HG03095 (cell line): ENCODE measurements at regions not wholly inside any gene's neighbourhood (a gene's known extent, or its start where the extent isn't known, plus 50 kb on each side); places are given as distances from the start of the nearest gene placed in this dataset.
"Not testable (repeated sequence)": the region's sequence is repeated elsewhere in the genome, so short reads cannot be mapped to it uniquely, and the experiment has no call there.

Experiments
- ATAC-seq: cut with Tn5 transposase; IDR thresholded peaks from one replicate; pipeline ENCODE4 v1.9.1; 2021; ENCODE audit warnings: moderate library complexity; ENCODE audit not compliant: unreplicated experiment

DNA sequence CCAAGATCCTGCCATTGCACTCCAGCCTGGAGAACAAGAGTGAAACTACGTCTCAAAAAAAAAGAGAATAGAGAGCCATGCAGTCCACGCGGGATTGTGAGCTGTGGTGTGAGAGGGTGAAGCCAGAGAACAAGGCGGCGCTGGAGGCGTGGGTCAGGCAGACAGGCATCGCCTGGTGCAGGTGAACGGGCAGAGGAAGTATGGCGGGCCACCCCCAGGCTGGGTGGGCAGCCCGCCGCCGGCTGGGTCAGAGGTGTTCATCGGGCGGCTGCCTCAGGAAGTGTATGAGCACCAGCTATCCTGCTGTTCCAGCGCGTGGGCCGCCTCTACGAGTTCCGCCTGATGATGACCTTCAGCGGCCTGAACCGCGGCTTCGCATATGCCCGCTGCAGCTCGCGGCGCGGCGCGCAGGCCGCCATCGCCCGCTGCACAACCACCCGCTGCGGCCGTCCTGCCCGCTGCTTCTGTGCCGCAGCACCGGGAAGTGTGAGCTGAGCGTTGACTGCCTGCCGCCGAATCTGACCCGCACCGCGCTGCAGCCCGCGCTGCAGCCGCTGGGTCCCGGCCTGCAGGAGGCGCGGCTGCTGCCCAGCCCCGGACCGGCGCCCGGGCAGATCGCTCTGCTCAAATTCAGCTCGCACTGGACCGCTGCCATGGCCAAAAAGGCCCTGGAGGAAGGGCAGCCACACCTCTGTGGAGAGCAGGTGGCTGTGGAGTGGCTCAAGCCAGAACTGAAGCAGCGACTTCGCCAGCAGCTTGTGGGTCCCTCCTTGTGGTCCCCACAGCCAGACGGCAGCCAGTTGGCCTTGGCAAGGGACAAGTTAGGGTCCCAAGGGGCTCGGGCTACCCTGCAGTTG is 95.5 kb upstream of the PLEKHM1 start:
- not testable (repeated sequence) for ATAC-seq

DNA sequence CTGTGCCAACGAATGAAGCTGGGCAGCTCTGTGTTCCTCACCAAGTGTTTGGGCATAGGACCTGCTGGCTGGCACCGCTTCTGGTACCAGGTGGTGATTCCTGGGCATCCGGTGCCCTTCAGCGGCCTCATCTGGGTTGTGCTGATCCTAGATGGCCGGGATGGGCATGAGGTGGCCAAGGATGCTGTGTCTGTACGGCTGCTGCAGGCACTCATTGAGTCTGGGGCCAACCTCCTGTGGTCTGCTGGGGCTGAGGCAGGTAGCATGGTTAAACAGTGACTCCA is 96.1 kb upstream of the PLEKHM1 start:
- not testable (repeated sequence) for ATAC-seq

DNA sequence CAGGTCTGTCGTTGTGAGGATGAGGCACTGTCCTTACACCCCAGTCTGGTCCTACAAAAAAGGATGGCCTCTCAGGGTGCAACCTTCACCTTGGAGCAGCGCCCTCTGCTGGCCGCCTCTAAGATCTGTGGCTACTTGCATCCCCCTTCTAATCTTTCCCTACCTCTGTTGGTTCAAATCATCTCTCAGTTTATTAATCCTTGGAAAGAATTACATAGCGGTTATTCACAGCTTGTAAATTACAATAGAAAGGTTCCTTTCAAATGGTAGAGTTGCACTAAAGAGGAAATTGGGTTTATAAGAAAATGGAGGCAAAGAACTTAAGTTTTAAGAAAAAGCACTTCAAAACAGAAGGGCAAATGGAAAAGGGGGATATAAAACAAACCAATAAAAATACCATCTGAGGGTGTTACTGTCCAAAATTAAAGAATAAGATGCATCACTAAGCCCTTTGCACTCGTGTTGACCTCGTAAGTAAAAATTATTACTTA is 102.0 kb upstream of the PLEKHM1 start:
- ATAC-seq: not testable (repeated sequence)

DNA sequence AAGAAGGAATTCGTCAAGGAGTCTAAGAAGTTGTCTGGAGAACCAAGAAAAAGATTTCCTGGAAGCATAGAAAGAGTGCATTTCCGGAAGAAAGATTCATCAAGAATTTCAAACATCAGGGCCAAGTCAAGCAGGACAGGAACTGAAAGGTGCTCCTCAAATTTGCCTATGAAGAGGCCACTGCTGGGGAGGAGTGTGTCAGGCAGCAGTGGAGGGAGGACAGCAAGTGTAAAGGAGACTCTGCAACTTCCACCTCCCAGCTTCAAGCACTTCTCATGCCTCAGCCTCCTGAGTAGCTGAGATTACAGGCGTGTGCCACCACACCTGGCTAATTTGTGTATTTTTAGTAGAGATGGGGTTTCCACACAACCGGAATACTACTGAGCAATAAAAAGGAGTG is 105.8 kb upstream of the PLEKHM1 start:
- not testable (repeated sequence) for ATAC-seq

DNA sequence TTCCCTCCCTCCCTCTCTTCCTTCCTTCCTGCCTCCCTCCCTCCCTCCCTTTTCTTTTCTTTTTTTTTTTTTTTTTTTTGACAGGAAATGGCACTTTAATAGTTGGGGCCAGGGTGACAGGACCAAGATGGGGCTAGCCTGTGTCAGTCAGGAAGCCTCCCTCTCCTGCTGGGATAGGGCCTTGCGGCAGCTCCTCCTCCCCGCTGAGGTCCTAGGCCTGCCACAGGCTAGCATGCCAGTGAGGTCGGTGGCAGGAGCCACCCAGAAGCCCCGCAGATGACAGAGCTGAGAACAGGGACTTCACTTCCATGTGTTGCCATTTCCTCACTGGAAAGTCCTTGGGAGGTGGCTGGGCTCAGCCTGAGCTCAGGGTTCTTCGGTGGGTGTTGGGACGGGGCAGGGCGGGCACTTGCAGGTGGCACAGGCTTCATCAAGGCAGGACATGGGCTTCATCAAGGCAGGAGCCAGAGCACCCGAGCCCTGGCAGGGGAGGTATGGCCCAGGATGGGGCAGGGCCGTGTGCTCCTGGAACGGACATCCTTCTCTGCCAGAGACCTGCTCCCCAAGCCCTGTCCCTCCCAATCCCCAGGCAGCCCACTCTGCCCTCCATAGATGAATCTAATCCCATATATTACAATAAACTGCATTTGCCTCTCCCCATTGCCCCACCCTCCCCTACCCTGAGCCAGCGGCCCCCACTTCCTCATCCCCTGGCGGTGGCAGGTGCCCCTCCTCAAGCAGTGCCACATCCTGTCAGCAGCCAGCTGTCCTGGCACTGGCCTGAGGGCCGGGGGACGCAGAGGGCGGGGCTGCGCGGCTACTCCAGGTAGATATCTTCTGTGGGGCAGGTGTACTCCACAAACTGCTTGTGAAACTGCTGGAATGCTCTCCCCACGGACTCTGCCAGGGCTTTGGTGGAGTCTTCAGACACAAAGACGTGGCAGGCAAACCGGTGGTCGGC is 109.8 kb upstream of the PLEKHM1 start:
- ATAC-seq: not testable (repeated sequence)

DNA sequence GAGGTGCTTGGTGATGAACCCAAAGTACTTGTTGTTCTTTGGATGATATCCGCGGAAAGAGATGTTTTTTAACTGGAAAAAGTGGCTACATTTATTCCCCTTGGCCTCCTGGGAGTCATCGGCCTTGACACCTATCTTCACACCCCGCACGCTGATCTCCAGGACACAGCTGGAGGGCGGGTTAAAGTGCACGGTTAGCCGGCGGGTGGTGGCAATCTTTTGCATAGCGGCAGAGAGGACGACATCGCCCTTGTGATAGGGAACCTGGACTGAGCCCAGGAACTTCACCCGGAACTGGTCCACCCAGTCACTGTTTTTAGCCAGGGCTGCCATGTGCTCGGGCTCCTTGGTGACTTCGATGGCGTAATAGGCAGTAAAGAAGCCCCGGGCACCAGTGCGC is 110.5 kb upstream of the PLEKHM1 start:
- not testable (repeated sequence) for ATAC-seq

DNA sequence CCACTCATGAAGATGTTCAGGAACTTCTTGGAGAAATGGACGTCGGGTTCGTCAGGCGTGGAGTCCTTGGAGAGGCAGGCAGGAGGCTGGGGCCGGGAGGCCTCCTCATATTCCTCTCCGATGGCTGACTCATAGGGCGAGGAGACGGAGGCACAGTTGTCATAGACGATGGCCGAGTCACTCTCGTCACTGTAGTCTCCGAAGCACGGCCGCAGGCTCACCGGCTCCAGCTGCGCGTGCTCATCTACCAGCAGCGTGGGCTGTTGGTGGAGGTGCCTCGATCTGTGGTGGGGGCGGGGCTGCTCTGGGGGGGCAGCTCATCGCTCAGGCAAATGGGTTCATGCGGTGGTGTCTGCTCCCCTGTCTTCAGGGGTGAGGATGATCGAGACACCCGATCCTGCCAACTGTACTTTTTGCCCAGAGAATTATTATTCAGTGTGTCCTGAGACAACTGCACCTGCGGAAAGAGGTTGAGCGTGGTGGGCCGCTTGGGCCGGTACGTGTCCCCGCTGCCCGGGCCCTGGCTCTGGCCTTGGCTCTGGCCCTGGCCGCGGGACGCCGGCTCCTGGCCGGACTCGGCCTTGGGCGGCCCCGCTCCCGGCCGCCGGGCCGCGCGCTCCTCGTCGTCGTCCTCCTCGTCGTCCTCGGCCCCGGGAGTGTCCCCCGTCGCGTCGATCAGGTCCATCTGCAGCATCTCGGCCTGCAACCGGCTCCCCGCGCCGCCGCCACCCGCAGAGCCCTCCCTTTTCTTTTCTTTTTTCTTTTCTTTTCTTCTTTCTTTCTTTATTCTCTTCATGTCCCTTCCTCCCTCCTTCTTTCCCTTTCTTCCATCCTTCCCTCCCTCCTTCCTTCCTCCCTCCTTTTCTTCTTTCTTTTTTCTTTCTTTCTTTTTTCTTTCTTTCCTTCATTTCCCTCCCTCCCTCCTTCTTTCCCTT is 111.4 kb upstream of the PLEKHM1 start:
- ATAC-seq: not testable (repeated sequence)

DNA sequence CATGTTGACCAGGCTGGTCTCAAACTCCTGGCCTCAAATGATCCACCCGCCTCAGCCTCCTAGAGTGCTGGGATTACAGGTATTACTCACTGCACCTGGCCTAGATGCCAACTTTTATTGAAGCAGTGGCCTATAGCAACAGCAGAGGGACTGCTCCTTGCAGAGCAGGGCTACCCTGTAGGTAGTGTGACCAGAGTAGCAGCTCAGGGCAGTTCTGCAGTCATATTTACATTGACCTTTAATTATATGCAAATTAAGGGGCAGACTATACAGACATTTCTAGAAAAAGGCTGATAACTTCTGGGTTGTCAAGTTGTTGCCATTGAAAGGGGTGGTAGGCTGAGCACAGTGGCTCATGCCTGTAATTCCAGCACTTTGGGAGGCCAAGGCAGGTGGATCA is 115.2 kb upstream of the PLEKHM1 start:
- ATAC-seq: not testable (repeated sequence)

DNA sequence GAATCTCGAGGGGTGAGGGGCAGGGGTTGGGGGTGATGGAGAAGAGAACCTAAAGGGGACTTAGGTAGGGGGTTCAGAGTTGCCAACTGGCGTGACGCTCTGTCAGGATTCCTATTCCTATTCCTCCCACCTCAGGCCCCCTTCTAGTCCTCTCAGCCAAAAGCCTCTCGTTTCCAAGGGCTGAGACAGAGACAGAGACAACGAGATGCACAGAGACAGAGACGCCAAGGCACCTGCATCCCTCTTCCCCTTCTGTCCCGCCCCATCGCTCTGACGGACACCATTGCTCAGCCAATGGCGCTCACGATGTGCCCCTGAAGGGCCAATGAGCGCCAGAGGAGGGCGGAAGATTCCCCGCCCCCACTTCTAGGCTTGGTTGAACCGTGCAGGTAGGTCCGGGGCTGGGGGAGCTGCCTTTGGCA is 129.5 kb upstream of the PLEKHM1 start:
- ATAC-seq: peak; percentile 94

DNA sequence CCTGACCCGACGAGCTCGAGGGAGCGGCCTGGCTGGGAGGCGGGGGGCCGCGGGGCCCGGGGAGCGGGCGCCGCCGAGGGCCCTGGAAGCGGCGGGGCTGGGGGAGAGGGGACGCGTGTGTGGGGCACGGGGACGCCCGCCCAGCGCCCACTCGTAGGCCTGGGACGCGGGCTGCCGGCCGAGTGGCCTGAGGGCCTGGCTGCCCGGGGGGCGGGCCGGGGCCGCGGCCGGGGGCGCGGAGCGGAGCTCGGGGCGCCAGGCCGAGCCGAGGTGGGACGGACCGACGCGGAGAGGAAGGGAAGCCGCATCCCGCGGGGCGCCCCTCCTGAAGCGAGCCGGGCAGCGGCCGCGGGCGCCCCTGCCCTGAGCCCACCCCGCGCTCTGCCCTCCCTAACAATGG is 129.9 kb upstream of the PLEKHM1 start:
- peak; percentile 41 for ATAC-seq

DNA sequence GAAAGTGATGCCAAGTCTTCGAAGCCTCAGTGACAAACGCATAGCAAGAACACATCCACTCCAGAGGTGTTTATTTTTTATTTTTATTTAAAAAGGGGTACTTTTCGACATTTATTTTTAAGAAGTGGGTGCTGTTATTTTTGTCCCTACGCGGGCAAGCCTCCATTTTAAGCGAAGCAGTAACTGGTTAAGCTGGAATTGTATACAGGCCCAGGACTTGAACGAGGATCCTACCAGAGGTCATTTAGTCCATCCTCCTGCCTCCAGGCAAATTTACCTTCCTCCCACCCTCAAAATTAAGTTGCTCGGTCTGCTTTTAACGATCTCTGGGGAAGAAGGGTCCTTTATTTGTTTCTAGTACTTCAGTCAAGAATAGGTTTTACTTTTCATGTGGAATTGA is 130.6 kb upstream of the PLEKHM1 start:
- ATAC-seq: not testable (repeated sequence)

DNA sequence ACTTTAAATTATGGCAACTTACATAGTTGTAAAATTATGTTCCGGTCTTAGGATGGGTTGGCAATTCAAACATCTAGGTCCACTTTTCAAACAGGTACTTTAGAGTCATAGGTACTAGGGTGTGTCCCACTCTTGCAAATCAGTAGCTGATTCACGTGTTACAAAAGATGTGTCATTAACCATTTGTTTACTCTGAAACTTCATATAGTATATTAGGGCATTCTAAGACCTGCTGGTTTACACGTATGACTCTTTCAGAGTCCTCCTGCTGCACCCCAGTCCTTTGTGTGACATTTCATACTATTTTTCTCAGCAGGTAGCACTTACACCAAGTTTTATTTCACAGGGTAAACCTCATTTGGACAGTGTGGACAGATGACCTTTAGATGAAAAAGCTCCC is 131.8 kb upstream of the PLEKHM1 start:
- not testable (repeated sequence) for ATAC-seq

DNA sequence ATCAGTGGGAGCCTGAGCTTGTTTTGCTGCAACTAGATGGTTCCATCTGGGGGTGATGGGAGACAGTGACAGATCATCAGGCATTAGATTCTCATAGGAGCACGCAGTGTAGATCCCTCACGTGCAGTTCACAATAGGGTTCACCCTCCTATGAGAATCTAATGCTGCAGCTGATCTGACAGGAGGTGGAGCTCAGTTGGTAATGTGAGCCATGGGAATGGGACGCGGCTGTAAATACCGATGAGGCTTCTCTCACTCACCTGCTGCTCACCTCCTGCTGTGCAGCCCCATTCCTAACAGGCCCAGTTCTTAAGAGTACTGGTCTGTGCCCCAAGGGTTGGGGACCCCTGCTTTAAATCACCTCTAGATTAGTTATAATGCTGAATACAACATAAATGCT is 137.5 kb upstream of the PLEKHM1 start:
- ATAC-seq: no peak

DNA sequence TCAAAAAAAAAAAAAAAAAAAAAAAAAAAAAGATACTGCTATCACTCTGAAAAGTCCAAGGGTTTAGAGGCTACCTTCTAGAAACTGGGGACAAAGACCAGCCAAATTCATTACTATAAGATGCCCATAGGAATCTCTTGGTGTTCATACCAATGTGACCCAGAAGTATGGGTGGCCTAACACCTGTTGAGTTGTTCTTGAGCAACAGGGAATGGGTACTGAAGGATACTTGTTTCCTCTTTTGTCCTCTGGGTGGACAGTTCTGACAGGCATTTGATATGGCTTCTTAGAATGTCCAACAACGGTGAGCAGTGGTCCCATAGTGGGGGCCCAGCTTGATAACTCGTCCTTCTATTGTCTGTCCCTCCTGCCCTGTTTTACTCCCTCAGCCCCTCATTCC is 141.4 kb upstream of the PLEKHM1 start:
- ATAC-seq: no peak

DNA sequence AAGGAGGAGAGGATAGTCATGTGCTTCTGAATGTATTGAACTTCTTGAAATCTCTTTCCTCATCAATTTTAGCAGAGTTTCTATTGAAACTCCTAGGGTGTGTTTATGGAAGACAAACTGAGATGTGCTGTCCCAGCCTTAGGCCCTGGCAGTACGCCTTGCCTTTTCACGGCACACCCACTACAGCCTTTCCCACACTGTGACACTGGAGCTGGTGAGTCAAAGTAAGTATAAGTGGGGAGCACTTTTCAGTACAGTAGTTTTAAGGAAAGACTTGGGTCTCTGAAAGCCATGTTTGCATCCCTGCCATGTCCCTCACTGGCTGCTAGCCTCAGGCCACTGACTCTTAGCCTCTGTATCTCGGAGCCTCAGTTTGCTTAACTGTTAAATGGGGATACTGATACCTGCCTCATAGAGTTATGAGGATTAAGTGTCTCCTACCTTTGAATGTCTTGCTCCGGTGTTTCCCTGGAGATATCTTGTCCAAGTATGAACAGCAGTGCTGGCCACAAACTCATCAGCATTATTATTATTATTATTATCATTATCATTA is 144.7 kb upstream of the CRHR1 start:
- ATAC-seq: no peak

DNA sequence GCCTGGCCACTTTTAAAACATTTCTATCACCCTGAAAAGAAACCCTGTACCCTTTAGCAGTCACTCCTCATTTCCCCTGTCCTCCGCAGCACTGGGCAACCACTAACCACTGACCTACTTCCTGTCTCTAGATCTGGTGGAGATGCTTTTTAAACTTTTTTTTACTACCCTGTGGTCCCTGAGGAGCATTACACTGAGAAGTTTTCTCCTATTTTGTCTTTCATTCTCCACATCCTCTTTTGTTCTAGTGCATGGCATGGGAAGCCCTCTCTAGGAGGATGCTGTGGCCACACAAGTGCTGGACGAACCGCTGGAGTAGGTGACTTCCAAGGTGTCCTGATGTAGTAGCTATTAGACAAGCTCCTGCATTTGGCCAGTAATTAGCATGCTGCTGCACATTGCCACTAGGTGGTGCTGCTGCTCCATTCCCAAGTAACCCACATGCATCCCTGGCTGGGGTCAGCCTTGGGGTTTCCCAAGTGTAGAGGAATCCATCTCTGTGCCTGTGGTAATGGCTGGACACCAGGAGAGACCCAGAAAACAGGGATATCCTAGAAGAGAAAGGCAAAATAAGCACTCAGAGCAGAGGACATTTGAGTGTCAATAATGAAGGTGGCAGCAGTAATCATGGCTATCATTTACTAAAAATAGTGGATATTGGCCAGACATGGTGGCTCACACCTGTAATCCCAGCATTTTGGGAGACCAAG is 143.8 kb upstream of the CRHR1 start:
- ATAC-seq: no peak

DNA sequence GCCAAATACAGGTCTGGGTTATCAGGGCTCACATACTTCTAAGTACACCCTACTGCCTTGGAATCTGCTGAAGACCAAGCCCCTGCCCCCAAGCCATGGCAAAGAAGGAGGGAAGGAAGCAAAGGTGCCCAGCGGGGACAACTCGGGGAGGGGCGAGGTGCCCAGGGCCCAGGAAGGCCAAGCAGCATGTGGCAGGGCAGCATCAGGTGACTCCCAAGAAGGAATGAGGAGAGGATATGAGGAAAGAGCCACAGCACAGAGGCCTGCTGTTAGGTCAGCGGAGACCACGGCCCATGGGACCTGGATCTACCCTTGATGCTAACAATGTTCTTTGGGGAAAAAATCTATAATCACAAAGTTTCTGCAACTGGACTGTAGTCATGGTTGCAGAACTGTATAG is 142.6 kb upstream of the CRHR1 start:
- no peak for ATAC-seq

DNA sequence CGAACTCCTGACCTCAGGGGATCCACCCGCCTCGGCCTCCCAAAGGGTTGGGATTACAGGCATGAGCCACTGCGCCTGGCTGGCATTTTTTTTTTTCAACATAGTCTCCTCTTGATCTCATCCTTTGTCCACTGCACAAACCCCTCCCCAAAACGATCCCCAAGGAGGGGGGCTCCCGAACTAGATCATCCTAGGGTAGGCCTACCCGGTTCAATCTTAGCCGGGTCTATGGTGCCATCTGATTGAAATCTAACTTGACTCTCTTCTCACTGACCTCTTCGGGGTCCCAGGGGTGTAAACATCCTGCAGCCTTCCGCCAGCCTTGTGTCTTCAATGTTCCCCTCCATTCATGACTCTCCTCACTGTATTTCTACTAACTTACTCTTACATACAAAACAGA is 140.5 kb upstream of the CRHR1 start:
- no peak for ATAC-seq

DNA sequence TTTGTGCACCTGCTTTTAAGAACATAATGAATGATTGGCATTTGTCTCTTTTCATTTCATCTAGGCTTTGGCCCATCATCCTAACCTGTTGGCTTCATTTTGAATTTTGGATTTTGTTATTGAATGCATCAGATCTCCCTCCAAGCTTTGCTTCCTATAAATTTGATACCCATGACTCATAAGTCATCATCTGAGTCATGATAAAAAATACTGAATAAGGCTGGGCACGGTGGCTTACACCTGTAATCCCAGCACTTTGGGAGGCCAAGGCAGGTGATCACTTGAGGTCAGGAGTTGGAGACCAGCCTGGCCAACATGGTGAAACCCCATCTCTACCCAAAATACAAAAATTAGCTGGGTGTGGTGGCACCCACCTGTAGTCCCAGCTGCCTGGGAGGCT is 139.5 kb upstream of the CRHR1 start:
- not testable (repeated sequence) for ATAC-seq

DNA sequence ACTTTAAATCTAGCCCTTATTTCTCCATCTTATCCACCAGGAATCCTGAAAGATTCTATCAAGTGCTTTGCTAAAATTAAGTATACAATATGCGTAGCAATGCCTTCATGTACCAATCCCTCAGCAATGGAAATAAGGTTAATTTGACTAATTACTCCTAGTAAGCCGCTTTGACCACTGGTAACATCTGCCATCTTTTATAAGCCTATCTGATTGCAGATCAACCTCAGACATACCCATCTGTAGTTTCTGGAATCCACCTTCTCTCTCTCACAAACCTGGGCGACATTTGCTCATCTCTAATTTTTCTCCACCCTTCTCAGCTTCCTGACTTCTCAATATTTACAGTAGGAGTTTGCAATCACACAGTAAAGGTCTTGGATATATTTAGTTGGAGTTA is 138.8 kb upstream of the CRHR1 start:
- ATAC-seq: no peak
